ENCODE measurements at regions not wholly inside any gene's neighbourhood (a gene's known extent, or its start where the extent isn't known, plus 50 kb on each side); places are given as distances from the start of the nearest gene placed in this dataset.

DNA sequence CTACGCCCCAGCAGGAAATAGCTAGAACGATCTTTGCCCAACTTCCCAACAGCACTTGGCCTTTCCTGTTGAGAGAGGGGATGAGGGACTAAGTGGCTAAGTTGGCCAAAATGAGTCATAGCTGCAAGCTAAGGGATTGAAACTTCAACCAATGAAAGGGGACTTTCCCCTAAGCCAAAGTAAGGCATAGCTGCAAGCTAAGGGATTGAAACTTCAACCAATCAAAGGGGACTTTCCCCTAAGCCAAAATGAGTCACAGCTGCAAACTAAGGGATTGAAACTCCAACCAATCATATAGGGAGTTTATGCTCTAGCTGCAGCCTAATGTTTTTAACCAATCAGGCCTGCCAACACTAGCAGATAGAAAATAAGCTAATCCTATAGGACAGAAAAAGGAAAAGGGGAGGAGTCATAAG lies 100.5 kb upstream of the SSTR1 start:
- no peak for TF ChIP-seq POLR2A (IDR thresholded peaks at IDR 0.05)
- no peak for TF ChIP-seq CTCF (IDR thresholded peaks at IDR 0.05 in 4 of 5, conservative IDR thresholded peaks at IDR 0.05 in 1 of 5)
- Histone ChIP-seq H3K36me3 (no peaks in the 10 kb centered on the region), H3K4me1 (no peaks in the 10 kb centered on the region), H3K9me3 (no peaks in the 10 kb centered on the region), H3K27ac (no peak overlapping the region), H3K4me3 (no peak overlapping the region), H3K27me3 (no peaks in the 10 kb centered on the region)
- in situ Hi-C loops (cut with MboI; ENCODE audit: low sequenced_read_pairs in 4 of 4) (no loop called here), intact Hi-C loops (cut with DNase I; ENCODE audit: low total_unique reads) (no loop called here)
- ATAC-seq (no peak), DNase-seq (no peak)

GRCh38 chr14:38108681-38109080 lies 99.0 kb upstream of the SSTR1 start:
- Histone ChIP-seq H3K27ac (no peak overlapping the region), H3K36me3 (no peaks in the 10 kb centered on the region), H3K4me1 (no peaks in the 10 kb centered on the region), H3K9me3 (no peaks in the 10 kb centered on the region), H3K4me3 (no peak overlapping the region), H3K27me3 (no peaks in the 10 kb centered on the region)
- ATAC-seq (no peak), DNase-seq (no peak)
- TF ChIP-seq CTCF (IDR thresholded peaks at IDR 0.05 in 4 of 5, conservative IDR thresholded peaks at IDR 0.05 in 1 of 5), result no peak
- TF ChIP-seq POLR2A (IDR thresholded peaks at IDR 0.05), result no peak
- intact Hi-C loops (cut with DNase I; ENCODE audit: low total_unique reads), result no loop called here
- in situ Hi-C loops (cut with MboI; ENCODE audit: low sequenced_read_pairs in 4 of 4), result no loop called here

DNA sequence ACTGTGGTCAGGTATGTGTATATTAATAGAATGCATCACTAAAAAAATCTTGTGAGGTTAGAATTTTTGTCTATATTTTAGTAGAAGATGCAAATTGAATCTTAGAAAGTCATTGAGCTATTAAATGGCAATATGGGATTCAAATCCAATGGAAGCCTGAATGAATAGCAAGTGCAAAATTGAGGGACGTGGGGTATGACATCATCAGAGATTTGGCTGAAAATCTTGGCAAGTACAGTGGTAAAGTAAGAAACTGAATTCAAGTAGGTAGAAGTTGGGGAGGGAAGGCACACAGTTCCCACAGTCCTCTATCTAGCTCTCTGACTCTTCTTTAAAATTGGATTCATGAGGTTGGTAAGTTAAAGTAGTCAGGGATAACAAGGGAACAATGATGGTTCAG lies 97.4 kb upstream of the SSTR1 start:
- no peak overlapping the region for H3K27ac ChIP-seq
- intact Hi-C loops (cut with DNase I; ENCODE audit: low total_unique reads) (no loop called here), in situ Hi-C loops (cut with MboI; ENCODE audit: low sequenced_read_pairs in 4 of 4) (no loop called here)
- H3K27me3 ChIP-seq, result no peaks in the 10 kb centered on the region
- no peaks in the 10 kb centered on the region for H3K4me1 ChIP-seq
- no peak overlapping the region for H3K4me3 ChIP-seq
- ATAC-seq (no peak), DNase-seq (no peak)
- H3K9me3 ChIP-seq, result no peaks in the 10 kb centered on the region
- no peaks in the 10 kb centered on the region for H3K36me3 ChIP-seq
- no peak for TF ChIP-seq CTCF (IDR thresholded peaks at IDR 0.05 in 4 of 5, conservative IDR thresholded peaks at IDR 0.05 in 1 of 5)
- TF ChIP-seq POLR2A (IDR thresholded peaks at IDR 0.05), result no peak

- H3K9me3 ChIP-seq, result no peaks in the 10 kb centered on the region
- TF ChIP-seq CTCF (IDR thresholded peaks at IDR 0.05 in 4 of 5, conservative IDR thresholded peaks at IDR 0.05 in 1 of 5) (no peak), POLR2A (IDR thresholded peaks at IDR 0.05) (no peak)
- H3K27me3 ChIP-seq, result no peaks in the 10 kb centered on the region
- no peak overlapping the region for H3K27ac ChIP-seq
- intact Hi-C loops (cut with DNase I; ENCODE audit: low total_unique reads) (no loop called here), in situ Hi-C loops (cut with MboI; ENCODE audit: low sequenced_read_pairs in 4 of 4) (no loop called here)
- no peaks in the 10 kb centered on the region for H3K36me3 ChIP-seq
- H3K4me1 ChIP-seq, result no peaks in the 10 kb centered on the region
- no peak for ATAC-seq
- no peak for DNase-seq
- no peak overlapping the region for H3K4me3 ChIP-seq
Measured at GRCh38 chr14:38111046-38111445, 96.7 kb upstream of the SSTR1 start.

GRCh38 chr14:38113546-38113945 lies 94.2 kb upstream of the SSTR1 start:
- no peaks in the 10 kb centered on the region for H3K4me1 ChIP-seq
- H3K9me3 ChIP-seq, result no peaks in the 10 kb centered on the region
- no peak for DNase-seq
- H3K27ac ChIP-seq, result no peak overlapping the region
- H3K4me3 ChIP-seq, result no peak overlapping the region
- intact Hi-C loops (cut with DNase I; ENCODE audit: low total_unique reads), result no loop called here
- TF ChIP-seq POLR2A (IDR thresholded peaks at IDR 0.05) (no peak), CTCF (IDR thresholded peaks at IDR 0.05 in 4 of 5, conservative IDR thresholded peaks at IDR 0.05 in 1 of 5) (no peak)
- H3K27me3 ChIP-seq, result no peaks in the 10 kb centered on the region
- no peak for ATAC-seq
- no peaks in the 10 kb centered on the region for H3K36me3 ChIP-seq
- in situ Hi-C loops (cut with MboI; ENCODE audit: low sequenced_read_pairs in 4 of 4), result no loop called here
